ENCODE measurements at regions not wholly inside any gene's neighbourhood (a gene's known extent, or its start where the extent isn't known, plus 50 kb on each side); places are given as distances from the start of the nearest gene placed in this dataset.

DNA sequence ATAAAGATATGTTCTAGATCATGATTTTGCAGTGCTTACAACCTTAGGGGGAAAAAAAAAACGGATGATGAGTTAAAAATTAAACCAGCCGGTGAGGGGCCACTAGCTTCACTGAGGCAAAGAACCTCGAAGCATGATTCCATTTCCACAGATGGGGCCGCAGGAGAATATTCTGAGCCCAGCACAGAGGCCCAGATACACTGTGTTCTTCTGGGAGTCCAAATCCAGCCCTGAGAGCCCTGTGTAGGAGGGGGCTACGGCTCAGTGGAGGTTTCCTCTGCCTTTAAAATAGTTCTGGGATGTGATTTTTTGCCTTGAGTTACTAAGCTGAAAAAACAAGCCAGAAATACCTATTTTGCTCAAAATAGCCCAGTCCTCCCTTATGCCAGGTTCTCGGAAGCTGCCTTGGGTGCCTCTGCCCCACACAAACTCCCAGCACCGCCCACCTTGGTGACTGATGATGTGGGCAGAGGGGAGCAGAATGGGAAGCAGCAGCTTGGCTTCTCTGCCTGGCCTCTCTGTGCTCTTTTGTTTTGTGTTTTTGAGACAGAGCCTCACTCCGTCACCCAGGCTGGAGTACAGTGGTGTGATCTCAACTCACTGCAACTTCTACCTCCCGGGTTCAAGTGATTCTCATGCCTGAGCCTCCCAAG is 105.4 kb upstream of the BCL2L14 start:
- Histone ChIP-seq H2AFZ (ENCODE audit: low read depth, low read length, poor library complexity, severe bottlenecking) (no peak overlapping the region), H3K27ac (ENCODE audit: low read depth, low read length) (no peak overlapping the region), H3K4me1 (ENCODE audit: control insufficient read depth in 1 of 2, insufficient read depth in 2 of 2, low read length in 2 of 2) (no peaks in the 10 kb centered on the region), H3K9ac (ENCODE audit: low read length) (no peak overlapping the region), H3K27me3 (ENCODE audit: insufficient read depth, low read length) (0 out of 2 replicates have a peak, but pooled peaks cover 4% of the 10 kb centered on the region), H3K4me2 (ENCODE audit: low read length) (no peak overlapping the region), H3K36me3 (ENCODE audit: control insufficient read depth in 1 of 2, insufficient read depth in 2 of 2, low read length in 2 of 2) (no peaks in the 10 kb centered on the region), H3K79me2 (ENCODE audit: insufficient read depth, low read length) (no peaks in the 10 kb centered on the region), H3K9me3 (ENCODE audit: control insufficient read depth in 1 of 2, insufficient read depth in 1 of 2, low read depth in 1 of 2, low read length in 2 of 2) (no peaks in the 10 kb centered on the region), H3K9me2 (ENCODE audit: insufficient read depth) (no peaks in the 10 kb centered on the region), H4K20me1 (ENCODE audit: insufficient read depth) (no peaks in the 10 kb centered on the region), H3K4me3 (replicated peaks in 1 of 2; ENCODE audit: low read depth in 1 of 2, low read length in 2 of 2) (no peak overlapping the region)
- intact Hi-C loops (cut with micrococcal nuclease): no loop called here
- ChIA-PET POLR2A (no interaction called here), CTCF (no interaction called here), RAD21 (ENCODE audit: low non-redundant PET in 1 of 2, low total read pairs in 2 of 2, uncharacterized antibody in 2 of 2, unreplicated experiment in 2 of 2) (no interaction called here)
- DNase-seq (ENCODE audit: low read depth, low spot score) (no peak), ATAC-seq (no peak)
- no TSS peak for BruUV-seq (replicated peaks)
- TF ChIP-seq EZH2 (IDR thresholded peaks at IDR 0.05) (no peak), ELF1 (IDR thresholded peaks at IDR 0.05; ENCODE audit: borderline replicate concordance, low read depth) (no peak), TCF7L2 (IDR thresholded peaks at IDR 0.05; ENCODE audit: borderline replicate concordance, extremely low read depth, insufficient read depth, insufficient read length) (no peak), EGR1 (IDR thresholded peaks at IDR 0.05; ENCODE audit: low read depth) (no peak), CBX3 (IDR thresholded peaks at IDR 0.05; ENCODE audit: low read depth) (no peak), EZH2phosphoT487 (IDR thresholded peaks at IDR 0.05; ENCODE audit: borderline replicate concordance) (no peak), ZNF274 (IDR thresholded peaks at IDR 0.05; ENCODE audit: low read depth, low read length) (no peak), POLR2AphosphoS5 (IDR thresholded peaks at IDR 0.05; ENCODE audit: low read depth, low read length) (no peak), POLR2A (IDR thresholded peaks at IDR 0.05; ENCODE audit: borderline replicate concordance, extremely low read depth, insufficient read depth, insufficient read length) (no peak), SIN3A (IDR thresholded peaks at IDR 0.05; ENCODE audit: low read depth) (no peak), CEBPB (IDR thresholded peaks at IDR 0.05; ENCODE audit: low read depth) (no peak), SP1 (IDR thresholded peaks at IDR 0.05; ENCODE audit: low read depth) (no peak), RAD21 (IDR thresholded peaks at IDR 0.05; ENCODE audit: low read depth) (no peak), YY1 (IDR thresholded peaks at IDR 0.05; ENCODE audit: extremely low read depth, insufficient replicate concordance, low read depth, low read length) (no peak)
- TF ChIP-seq, protein P1, sequence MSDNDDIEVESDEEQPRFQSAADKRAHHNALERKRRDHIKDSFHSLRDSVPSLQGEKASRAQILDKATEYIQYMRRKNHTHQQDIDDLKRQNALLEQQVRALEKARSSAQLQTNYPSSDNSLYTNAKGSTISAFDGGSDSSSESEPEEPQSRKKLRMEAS (IDR thresholded peaks at IDR 0.05): no peak
- TF ChIP-seq, protein P2, sequence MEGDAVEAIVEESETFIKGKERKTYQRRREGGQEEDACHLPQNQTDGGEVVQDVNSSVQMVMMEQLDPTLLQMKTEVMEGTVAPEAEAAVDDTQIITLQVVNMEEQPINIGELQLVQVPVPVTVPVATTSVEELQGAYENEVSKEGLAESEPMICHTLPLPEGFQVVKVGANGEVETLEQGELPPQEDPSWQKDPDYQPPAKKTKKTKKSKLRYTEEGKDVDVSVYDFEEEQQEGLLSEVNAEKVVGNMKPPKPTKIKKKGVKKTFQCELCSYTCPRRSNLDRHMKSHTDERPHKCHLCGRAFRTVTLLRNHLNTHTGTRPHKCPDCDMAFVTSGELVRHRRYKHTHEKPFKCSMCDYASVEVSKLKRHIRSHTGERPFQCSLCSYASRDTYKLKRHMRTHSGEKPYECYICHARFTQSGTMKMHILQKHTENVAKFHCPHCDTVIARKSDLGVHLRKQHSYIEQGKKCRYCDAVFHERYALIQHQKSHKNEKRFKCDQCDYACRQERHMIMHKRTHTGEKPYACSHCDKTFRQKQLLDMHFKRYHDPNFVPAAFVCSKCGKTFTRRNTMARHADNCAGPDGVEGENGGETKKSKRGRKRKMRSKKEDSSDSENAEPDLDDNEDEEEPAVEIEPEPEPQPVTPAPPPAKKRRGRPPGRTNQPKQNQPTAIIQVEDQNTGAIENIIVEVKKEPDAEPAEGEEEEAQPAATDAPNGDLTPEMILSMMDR (IDR thresholded peaks at IDR 0.05 in 2 of 3, conservative IDR thresholded peaks at IDR 0.05 in 1 of 3; ENCODE audit: borderline replicate concordance in 1 of 3, insufficient read depth in 1 of 3, low read depth in 2 of 3, low read length in 2 of 3): no peak
- TF ChIP-seq, protein P3, sequence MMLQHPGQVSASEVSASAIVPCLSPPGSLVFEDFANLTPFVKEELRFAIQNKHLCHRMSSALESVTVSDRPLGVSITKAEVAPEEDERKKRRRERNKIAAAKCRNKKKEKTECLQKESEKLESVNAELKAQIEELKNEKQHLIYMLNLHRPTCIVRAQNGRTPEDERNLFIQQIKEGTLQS (IDR thresholded peaks at IDR 0.05): no peak
- TF ChIP-seq, protein P4, sequence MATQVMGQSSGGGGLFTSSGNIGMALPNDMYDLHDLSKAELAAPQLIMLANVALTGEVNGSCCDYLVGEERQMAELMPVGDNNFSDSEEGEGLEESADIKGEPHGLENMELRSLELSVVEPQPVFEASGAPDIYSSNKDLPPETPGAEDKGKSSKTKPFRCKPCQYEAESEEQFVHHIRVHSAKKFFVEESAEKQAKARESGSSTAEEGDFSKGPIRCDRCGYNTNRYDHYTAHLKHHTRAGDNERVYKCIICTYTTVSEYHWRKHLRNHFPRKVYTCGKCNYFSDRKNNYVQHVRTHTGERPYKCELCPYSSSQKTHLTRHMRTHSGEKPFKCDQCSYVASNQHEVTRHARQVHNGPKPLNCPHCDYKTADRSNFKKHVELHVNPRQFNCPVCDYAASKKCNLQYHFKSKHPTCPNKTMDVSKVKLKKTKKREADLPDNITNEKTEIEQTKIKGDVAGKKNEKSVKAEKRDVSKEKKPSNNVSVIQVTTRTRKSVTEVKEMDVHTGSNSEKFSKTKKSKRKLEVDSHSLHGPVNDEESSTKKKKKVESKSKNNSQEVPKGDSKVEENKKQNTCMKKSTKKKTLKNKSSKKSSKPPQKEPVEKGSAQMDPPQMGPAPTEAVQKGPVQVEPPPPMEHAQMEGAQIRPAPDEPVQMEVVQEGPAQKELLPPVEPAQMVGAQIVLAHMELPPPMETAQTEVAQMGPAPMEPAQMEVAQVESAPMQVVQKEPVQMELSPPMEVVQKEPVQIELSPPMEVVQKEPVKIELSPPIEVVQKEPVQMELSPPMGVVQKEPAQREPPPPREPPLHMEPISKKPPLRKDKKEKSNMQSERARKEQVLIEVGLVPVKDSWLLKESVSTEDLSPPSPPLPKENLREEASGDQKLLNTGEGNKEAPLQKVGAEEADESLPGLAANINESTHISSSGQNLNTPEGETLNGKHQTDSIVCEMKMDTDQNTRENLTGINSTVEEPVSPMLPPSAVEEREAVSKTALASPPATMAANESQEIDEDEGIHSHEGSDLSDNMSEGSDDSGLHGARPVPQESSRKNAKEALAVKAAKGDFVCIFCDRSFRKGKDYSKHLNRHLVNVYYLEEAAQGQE (IDR thresholded peaks at IDR 0.05; ENCODE audit: low read depth): no peak
